ENCODE measurements at regions not wholly inside any gene's neighbourhood (a gene's known extent, or its start where the extent isn't known, plus 50 kb on each side); places are given as distances from the start of the nearest gene placed in this dataset.
"Not testable (repeated sequence)": the region's sequence is repeated elsewhere in the genome, so short reads cannot be mapped to it uniquely, and the experiment has no call there.

- no peak for DNase-seq
These were observed 388.1 kb upstream of the ACVR2A start for GRCh38 chr2:147456779-147457178.

GRCh38 chr2:147451902-147452515 lies 392.8 kb upstream of the ACVR2A start:
- no peak for DNase-seq

GRCh38 chr2:147450661-147451510 lies 393.9 kb upstream of the ACVR2A start:
- DNase-seq = no peak

GRCh38 chr2:147449323-147449991 lies 395.4 kb upstream of the ACVR2A start:
- peak in 3 of 6 experiments; percentile 2 to 8 (median 7) for DNase-seq

GRCh38 chr2:147442816-147443215 lies 402.0 kb upstream of the ACVR2A start:
- DNase-seq = no peak

- no peak for DNase-seq
These were observed 403.6 kb upstream of the ACVR2A start for GRCh38 chr2:147441182-147441581.

- no peak for DNase-seq
These were observed 404.1 kb upstream of the ACVR2A start for GRCh38 chr2:147440734-147441133.

- no peak for DNase-seq
These were observed 404.8 kb upstream of the ACVR2A start for GRCh38 chr2:147439986-147440385.

GRCh38 chr2:147438882-147439281 lies 405.9 kb upstream of the ACVR2A start:
- no peak for DNase-seq

- no peak for DNase-seq
These were observed 411.0 kb upstream of the ACVR2A start for GRCh38 chr2:147433822-147434221.

- DNase-seq = no peak
These were observed 414.4 kb upstream of the ACVR2A start for GRCh38 chr2:147430408-147430807.

GRCh38 chr2:147428120-147428747 lies 416.6 kb upstream of the ACVR2A start:
- no peak for DNase-seq

GRCh38 chr2:147425437-147426029 lies 419.3 kb upstream of the ACVR2A start:
- no peak for DNase-seq

GRCh38 chr2:147424766-147425165 lies 420.1 kb upstream of the ACVR2A start:
- no peak for DNase-seq

- no peak for DNase-seq
These were observed 423.7 kb upstream of the ACVR2A start for GRCh38 chr2:147420947-147421675.

- no peak for DNase-seq
These were observed 424.3 kb upstream of the ACVR2A start for GRCh38 chr2:147420517-147420916.

- no peak for DNase-seq
These were observed 428.7 kb upstream of the ACVR2A start for GRCh38 chr2:147416099-147416498.

- not testable (repeated sequence) for DNase-seq
These were observed 430.2 kb upstream of the ACVR2A start for GRCh38 chr2:147414656-147415055.

- no peak for DNase-seq
These were observed 436.5 kb upstream of the ACVR2A start for GRCh38 chr2:147408357-147408756.

GRCh38 chr2:147405651-147406050 lies 439.2 kb upstream of the ACVR2A start:
- DNase-seq = no peak

GRCh38 chr2:147398996-147399395 lies 445.8 kb upstream of the ACVR2A start:
- no peak for DNase-seq

- DNase-seq = no peak
These were observed 446.5 kb upstream of the ACVR2A start for GRCh38 chr2:147398301-147398700.

Measured in stimulated activated naive CD4-positive, alpha-beta T cell (primary cell).